ENCODE measurements at regions not wholly inside any gene's neighbourhood (a gene's known extent, or its start where the extent isn't known, plus 50 kb on each side); places are given as distances from the start of the nearest gene placed in this dataset.

GRCh38 chr14:43903209-43903608, 603.9 kb downstream of the FSCB start:
- TF ChIP-seq CTCF (IDR thresholded peaks at IDR 0.05), result no peak
- no peak for TF ChIP-seq EZH2 (IDR thresholded peaks at IDR 0.05; ENCODE audit: borderline replicate concordance, insufficient read depth, low read depth, low read length, poor library complexity, severe bottlenecking)

Data from B cell (primary cell).